ENCODE measurements at regions not wholly inside any gene's neighbourhood (a gene's known extent, or its start where the extent isn't known, plus 50 kb on each side); places are given as distances from the start of the nearest gene placed in this dataset.

- no peak for TF ChIP-seq CTCF (IDR thresholded peaks at IDR 0.05; ENCODE audit: low read depth, low read length)
- no peak overlapping the region for H3K4me3 ChIP-seq (ENCODE audit: low read depth, low read length)
Observed at GRCh38 chr3:25041871-25042584, 386.0 kb upstream of the RARB start.

GRCh38 chr3:25043177-25043576 is 384.9 kb upstream of the RARB start:
- TF ChIP-seq CTCF (IDR thresholded peaks at IDR 0.05; ENCODE audit: low read depth, low read length): no peak

GRCh38 chr3:25043749-25044148 is 384.3 kb upstream of the RARB start:
- TF ChIP-seq CTCF (IDR thresholded peaks at IDR 0.05; ENCODE audit: low read depth, low read length): no peak
- H3K4me3 ChIP-seq (ENCODE audit: low read depth, low read length): no peak overlapping the region

More at GRCh38 chr3:25043177-25043576, 384.9 kb upstream of the RARB start:
- no peak overlapping the region for H3K4me3 ChIP-seq (ENCODE audit: low read depth, low read length)

GRCh38 chr3:25044762-25045710 is 383.0 kb upstream of the RARB start:
- TF ChIP-seq CTCF (IDR thresholded peaks at IDR 0.05; ENCODE audit: low read depth, low read length): no peak

GRCh38 chr3:25046911-25047771 is 380.9 kb upstream of the RARB start:
- no peak overlapping the region for H3K4me3 ChIP-seq (ENCODE audit: low read depth, low read length)
- no peak for TF ChIP-seq CTCF (IDR thresholded peaks at IDR 0.05; ENCODE audit: low read depth, low read length)

More at GRCh38 chr3:25044762-25045710, 383.0 kb upstream of the RARB start:
- no peak overlapping the region for H3K4me3 ChIP-seq (ENCODE audit: low read depth, low read length)

- no peak overlapping the region for H3K4me3 ChIP-seq (ENCODE audit: low read depth, low read length)
- no peak for TF ChIP-seq CTCF (IDR thresholded peaks at IDR 0.05; ENCODE audit: low read depth, low read length)
Observed at GRCh38 chr3:25049304-25049703, 378.8 kb upstream of the RARB start.

Data from WI38 (cell line).